ENCODE measurements at regions not wholly inside any gene's neighbourhood (a gene's known extent, or its start where the extent isn't known, plus 50 kb on each side); places are given as distances from the start of the nearest gene placed in this dataset.

- TF ChIP-seq CTCF (IDR thresholded peaks at IDR 0.05), result no peak
- no peak for TF ChIP-seq POLR2A (IDR thresholded peaks at IDR 0.05)
Observed at GRCh38 chr20:24819331-24819965, 129.6 kb upstream of the CST7 start.

Data from gastroesophageal sphincter (tissue), 3 donors.